GM23338 (cell line): ENCODE measurements at regions not wholly inside any gene's neighbourhood (a gene's known extent, or its start where the extent isn't known, plus 50 kb on each side); places are given as distances from the start of the nearest gene placed in this dataset.

ENCODE experiments used
- ATAC-seq: fragments of 200-7000 bp; cut with Tn5 transposase; 3 replicates; pipeline ENCODE4 v1.9.1; 2020
- DNase-seq: peaks from one replicate; pipeline ENCODE4 v3.0.0-alpha.2; 2015; ENCODE audit warnings: low spot score
- H2AFZ ChIP-seq: fragments of 200-600 bp; sonication (generic); 2 replicates; pipeline ENCODE4 v1.8.0; 2016; ENCODE audit warnings: antibody characterized with exemption, mild to moderate bottlenecking, moderate library complexity
- H3F3A ChIP-seq: fragments of 200-600 bp; sonication (generic); replicated peaks from 2 replicates; pipeline ENCODE4 v1.8.0; 2017; ENCODE audit warnings: antibody characterized with exemption, mixed run types, low read depth
- H3K27ac ChIP-seq: fragments of 200-600 bp; sonication (generic); 2 replicates; pipeline ENCODE4 v1.6.1; 2016; ENCODE audit warnings: low read depth
- H3K27me3 ChIP-seq: fragments of 200-600 bp; sonication (generic); 2 replicates; pipeline ENCODE4 v1.8.0; 2016; ENCODE audit warnings: mild to moderate bottlenecking, mixed run types, moderate library complexity; ENCODE audit not compliant: insufficient read depth
- H3K36me3 ChIP-seq: fragments of 200-600 bp; sonication (generic); 2 replicates; pipeline ENCODE4 v1.8.0; 2016; ENCODE audit warnings: mild to moderate bottlenecking; ENCODE audit not compliant: insufficient read depth
- H3K4me1 ChIP-seq: fragments of 200-600 bp; sonication (generic); 2 replicates; pipeline ENCODE4 v1.8.0; 2016; ENCODE audit warnings: mild to moderate bottlenecking, moderate library complexity; ENCODE audit not compliant: insufficient read depth
- H3K4me2 ChIP-seq: fragments of 200-600 bp; sonication (generic); 2 replicates; pipeline ENCODE4 v1.7.1; 2017; ENCODE audit warnings: mixed run types
- H3K4me3 ChIP-seq: fragments of 200-600 bp; sonication (generic); 2 replicates; pipeline ENCODE4 v1.6.1; 2016; ENCODE audit warnings: mixed run types
- H3K79me2 ChIP-seq: fragments of 200-600 bp; sonication (generic); replicated peaks from 2 replicates; pipeline ENCODE4 v1.8.0; 2017; ENCODE audit warnings: mild to moderate bottlenecking; ENCODE audit not compliant: insufficient read depth
- H3K9me2 ChIP-seq: fragments of 200-600 bp; sonication (generic); 2 replicates; pipeline ENCODE4 v1.8.0; 2017; ENCODE audit not compliant: insufficient read depth
- H4K20me1 ChIP-seq: fragments of 200-600 bp; sonication (generic); replicated peaks from 2 replicates; pipeline ENCODE4 v1.8.0; 2017; ENCODE audit warnings: mild to moderate bottlenecking; ENCODE audit not compliant: insufficient read depth
- H3K27ac Mint-ChIP-seq: 2 replicates; pipeline ENCODE4 v1.8.0; 2020; ENCODE audit warnings: inconsistent platforms, mild to moderate bottlenecking, moderate library complexity, mixed read lengths
- H3K27me3 Mint-ChIP-seq: 3 replicates; pipeline ENCODE4 v1.8.0; 2022; ENCODE audit warnings: low read depth, mild to moderate bottlenecking, moderate library complexity, mixed read lengths, inconsistent platforms; ENCODE audit not compliant: insufficient read depth, poor library complexity
- H3K36me3 Mint-ChIP-seq: 3 replicates; pipeline ENCODE4 v1.8.0; 2021; ENCODE audit warnings: low read depth, mild to moderate bottlenecking, inconsistent platforms, moderate library complexity, mixed read lengths
- H3K4me1 Mint-ChIP-seq: 3 replicates; pipeline ENCODE4 v1.8.0; 2020; ENCODE audit warnings: mild to moderate bottlenecking, inconsistent platforms, mixed read lengths
- H3K4me3 Mint-ChIP-seq: 3 replicates; pipeline ENCODE4 v1.8.0; 2021; ENCODE audit warnings: moderate library complexity, mild to moderate bottlenecking, inconsistent platforms, mixed read lengths
- H3K9me3 Mint-ChIP-seq: 3 replicates; pipeline ENCODE4 v1.8.0; 2020; ENCODE audit warnings: moderate library complexity, mild to moderate bottlenecking, inconsistent platforms, mixed read lengths
- ETS1 ChIP-seq: IDR thresholded peaks from 2 replicates; pipeline ENCODE4 v1.6.1; 2016; ENCODE audit warnings: antibody characterized with exemption
- EZH2 ChIP-seq: fragments of 200-600 bp; sonication (generic); IDR thresholded peaks from one replicate; pipeline ENCODE4 v1.8.0; 2017; ENCODE audit warnings: antibody characterized with exemption, mild to moderate bottlenecking, low read depth; ENCODE audit not compliant: unreplicated experiment
- EZH2phosphoT487 ChIP-seq: fragments of 200-600 bp; sonication (generic); IDR thresholded peaks from one replicate; pipeline ENCODE4 v1.8.1; 2018; ENCODE audit warnings: antibody characterized with exemption; ENCODE audit not compliant: unreplicated experiment
- JUNB ChIP-seq: IDR thresholded peaks from one replicate; pipeline ENCODE4 v1.6.1; 2016; ENCODE audit warnings: antibody characterized with exemption; ENCODE audit not compliant: unreplicated experiment
- POLR2AphosphoS5 ChIP-seq: IDR thresholded peaks from 2 replicates; pipeline ENCODE4 v1.6.1; 2016; ENCODE audit warnings: antibody characterized with exemption, low read depth
- STAT1 ChIP-seq: IDR thresholded peaks from one replicate; pipeline ENCODE4 v1.6.1; 2016; ENCODE audit warnings: antibody characterized with exemption; ENCODE audit not compliant: unreplicated experiment
- TF ChIP-seq, protein P1 (sequence below): fragments of 250-450 bp; sonication (Bioruptor Pico); IDR thresholded peaks from 2 replicates; pipeline ENCODE4 v1.5.0; 2020; ENCODE audit warnings: mild to moderate bottlenecking, moderate library complexity
- TF ChIP-seq, protein P2 (sequence below), 2 experiments: fragments of 200-600 bp in 1 of 2; sonication (generic) in 1 of 2; conservative IDR thresholded peaks; 2 replicates each; pipeline versions ENCODE4 v1.5.1 to v1.6.1; 2016 to 2017; ENCODE audit warnings: antibody characterized with exemption in 2 of 2, low read depth in 2 of 2, mild to moderate bottlenecking in 2 of 2, moderate library complexity in 1 of 2
- TF ChIP-seq, protein P3 (sequence below): IDR thresholded peaks from one replicate; pipeline ENCODE4 v1.6.1; 2018; ENCODE audit warnings: antibody characterized with exemption; ENCODE audit not compliant: unreplicated experiment

DNA sequence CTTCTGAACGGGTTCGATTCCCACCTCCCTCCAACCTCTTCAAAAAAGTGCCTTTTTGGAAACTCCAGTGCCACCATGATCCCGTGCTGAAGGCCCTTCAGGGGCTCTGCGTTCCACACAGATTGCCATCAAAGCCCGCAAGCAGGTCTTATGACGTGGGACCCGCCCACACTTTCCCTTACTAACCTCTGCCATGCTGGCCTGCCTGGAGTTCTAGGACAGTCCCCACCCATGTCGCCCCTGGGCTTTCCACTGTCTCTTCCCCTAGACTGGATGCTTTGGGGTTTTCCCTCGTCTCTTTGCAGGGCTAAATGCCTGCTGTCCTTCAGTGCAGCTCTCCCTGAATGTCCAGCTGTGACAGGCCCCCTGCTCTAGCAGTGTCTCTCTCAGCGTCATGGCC lies 313.7 kb upstream of the ATP10A start:
- Mint-ChIP-seq H3K27me3 (peaks cover 4% of the 10 kb centered on the region), H3K27ac (no peak overlapping the region)

DNA sequence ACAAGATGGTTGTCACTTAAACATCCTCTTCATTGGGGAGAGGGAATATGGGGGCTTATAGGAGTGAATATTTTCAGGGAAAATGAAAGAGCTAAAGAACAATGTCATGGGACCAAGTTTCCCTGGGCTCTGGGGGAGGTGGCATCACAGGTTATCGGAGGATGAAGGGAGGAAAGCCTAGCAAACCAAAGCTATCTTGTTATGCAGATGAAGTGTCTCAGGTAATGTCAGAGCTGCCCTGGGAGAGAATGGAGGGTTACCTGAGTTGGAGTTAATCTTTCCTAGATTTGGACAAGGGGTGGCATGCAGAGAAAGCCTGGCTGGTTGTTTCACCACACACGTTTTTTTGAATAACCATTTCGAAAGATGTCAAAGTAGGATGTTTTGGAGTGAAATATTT lies 308.1 kb upstream of the ATP10A start:
- H2AFZ ChIP-seq, result peak overlapping the region; percentile 86; the same call in 1 of the 2 replicates
- H3K4me1 Mint-ChIP-seq, result peaks cover 27% of the 10 kb centered on the region
- H3K4me3 ChIP-seq, result no peak overlapping the region
- no peaks in the 10 kb centered on the region for H4K20me1 ChIP-seq
- no peak overlapping the region for H3K27ac ChIP-seq
- DNase-seq, result peak; percentile 17
- H3K4me3 Mint-ChIP-seq, result no peak overlapping the region
- peak; percentile 79 for ATAC-seq
- H3K27me3 Mint-ChIP-seq, result peaks cover 6% of the 10 kb centered on the region
- no peaks in the 10 kb centered on the region for H3K36me3 ChIP-seq
- H3K9me3 Mint-ChIP-seq, result no peaks in the 10 kb centered on the region
- no peaks in the 10 kb centered on the region for H3K27me3 ChIP-seq
- no peaks in the 10 kb centered on the region for H3K9me2 ChIP-seq
- no peaks in the 10 kb centered on the region for H3F3A ChIP-seq
- H3K36me3 Mint-ChIP-seq, result no peaks in the 10 kb centered on the region
- no peaks in the 10 kb centered on the region for H3K79me2 ChIP-seq
- H3K27ac Mint-ChIP-seq, result no peak overlapping the region
- H3K4me2 ChIP-seq, result peak overlapping the region; percentile 12; the same call in 1 of the 2 replicates
- peaks cover 11% of the 10 kb centered on the region for H3K4me1 ChIP-seq
- TF ChIP-seq POLR2AphosphoS5 (no peak), ETS1 (no peak), EZH2phosphoT487 (no peak), STAT1 (no peak), EZH2 (no peak), JUNB (no peak)
- TF ChIP-seq, protein P1, sequence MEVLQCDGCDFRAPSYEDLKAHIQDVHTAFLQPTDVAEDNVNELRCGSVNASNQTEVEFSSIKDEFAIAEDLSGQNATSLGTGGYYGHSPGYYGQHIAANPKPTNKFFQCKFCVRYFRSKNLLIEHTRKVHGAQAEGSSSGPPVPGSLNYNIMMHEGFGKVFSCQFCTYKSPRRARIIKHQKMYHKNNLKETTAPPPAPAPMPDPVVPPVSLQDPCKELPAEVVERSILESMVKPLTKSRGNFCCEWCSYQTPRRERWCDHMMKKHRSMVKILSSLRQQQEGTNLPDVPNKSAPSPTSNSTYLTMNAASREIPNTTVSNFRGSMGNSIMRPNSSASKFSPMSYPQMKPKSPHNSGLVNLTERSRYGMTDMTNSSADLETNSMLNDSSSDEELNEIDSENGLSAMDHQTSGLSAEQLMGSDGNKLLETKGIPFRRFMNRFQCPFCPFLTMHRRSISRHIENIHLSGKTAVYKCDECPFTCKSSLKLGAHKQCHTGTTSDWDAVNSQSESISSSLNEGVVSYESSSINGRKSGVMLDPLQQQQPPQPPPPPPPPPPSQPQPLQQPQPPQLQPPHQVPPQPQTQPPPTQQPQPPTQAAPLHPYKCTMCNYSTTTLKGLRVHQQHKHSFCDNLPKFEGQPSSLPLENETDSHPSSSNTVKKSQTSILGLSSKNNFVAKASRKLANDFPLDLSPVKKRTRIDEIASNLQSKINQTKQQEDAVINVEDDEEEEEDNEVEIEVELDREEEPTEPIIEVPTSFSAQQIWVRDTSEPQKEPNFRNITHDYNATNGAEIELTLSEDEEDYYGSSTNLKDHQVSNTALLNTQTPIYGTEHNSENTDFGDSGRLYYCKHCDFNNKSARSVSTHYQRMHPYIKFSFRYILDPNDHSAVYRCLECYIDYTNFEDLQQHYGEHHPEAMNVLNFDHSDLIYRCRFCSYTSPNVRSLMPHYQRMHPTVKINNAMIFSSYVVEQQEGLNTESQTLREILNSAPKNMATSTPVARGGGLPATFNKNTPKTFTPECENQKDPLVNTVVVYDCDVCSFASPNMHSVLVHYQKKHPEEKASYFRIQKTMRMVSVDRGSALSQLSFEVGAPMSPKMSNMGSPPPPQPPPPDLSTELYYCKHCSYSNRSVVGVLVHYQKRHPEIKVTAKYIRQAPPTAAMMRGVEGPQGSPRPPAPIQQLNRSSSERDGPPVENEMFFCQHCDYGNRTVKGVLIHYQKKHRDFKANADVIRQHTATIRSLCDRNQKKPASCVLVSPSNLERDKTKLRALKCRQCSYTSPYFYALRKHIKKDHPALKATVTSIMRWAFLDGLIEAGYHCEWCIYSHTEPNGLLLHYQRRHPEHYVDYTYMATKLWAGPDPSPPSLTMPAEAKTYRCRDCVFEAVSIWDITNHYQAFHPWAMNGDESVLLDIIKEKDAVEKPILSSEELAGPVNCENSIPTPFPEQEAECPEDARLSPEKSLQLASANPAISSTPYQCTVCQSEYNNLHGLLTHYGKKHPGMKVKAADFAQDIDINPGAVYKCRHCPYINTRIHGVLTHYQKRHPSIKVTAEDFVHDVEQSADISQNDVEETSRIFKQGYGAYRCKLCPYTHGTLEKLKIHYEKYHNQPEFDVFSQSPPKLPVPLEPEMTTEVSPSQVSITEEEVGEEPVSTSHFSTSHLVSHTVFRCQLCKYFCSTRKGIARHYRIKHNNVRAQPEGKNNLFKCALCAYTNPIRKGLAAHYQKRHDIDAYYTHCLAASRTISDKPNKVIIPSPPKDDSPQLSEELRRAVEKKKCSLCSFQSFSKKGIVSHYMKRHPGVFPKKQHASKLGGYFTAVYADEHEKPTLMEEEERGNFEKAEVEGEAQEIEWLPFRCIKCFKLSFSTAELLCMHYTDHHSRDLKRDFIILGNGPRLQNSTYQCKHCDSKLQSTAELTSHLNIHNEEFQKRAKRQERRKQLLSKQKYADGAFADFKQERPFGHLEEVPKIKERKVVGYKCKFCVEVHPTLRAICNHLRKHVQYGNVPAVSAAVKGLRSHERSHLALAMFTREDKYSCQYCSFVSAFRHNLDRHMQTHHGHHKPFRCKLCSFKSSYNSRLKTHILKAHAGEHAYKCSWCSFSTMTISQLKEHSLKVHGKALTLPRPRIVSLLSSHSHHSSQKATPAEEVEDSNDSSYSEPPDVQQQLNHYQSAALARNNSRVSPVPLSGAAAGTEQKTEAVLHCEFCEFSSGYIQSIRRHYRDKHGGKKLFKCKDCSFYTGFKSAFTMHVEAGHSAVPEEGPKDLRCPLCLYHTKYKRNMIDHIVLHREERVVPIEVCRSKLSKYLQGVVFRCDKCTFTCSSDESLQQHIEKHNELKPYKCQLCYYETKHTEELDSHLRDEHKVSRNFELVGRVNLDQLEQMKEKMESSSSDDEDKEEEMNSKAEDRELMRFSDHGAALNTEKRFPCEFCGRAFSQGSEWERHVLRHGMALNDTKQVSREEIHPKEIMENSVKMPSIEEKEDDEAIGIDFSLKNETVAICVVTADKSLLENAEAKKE (CRISPR knock-in tag), result no peak
- TF ChIP-seq, protein P2, sequence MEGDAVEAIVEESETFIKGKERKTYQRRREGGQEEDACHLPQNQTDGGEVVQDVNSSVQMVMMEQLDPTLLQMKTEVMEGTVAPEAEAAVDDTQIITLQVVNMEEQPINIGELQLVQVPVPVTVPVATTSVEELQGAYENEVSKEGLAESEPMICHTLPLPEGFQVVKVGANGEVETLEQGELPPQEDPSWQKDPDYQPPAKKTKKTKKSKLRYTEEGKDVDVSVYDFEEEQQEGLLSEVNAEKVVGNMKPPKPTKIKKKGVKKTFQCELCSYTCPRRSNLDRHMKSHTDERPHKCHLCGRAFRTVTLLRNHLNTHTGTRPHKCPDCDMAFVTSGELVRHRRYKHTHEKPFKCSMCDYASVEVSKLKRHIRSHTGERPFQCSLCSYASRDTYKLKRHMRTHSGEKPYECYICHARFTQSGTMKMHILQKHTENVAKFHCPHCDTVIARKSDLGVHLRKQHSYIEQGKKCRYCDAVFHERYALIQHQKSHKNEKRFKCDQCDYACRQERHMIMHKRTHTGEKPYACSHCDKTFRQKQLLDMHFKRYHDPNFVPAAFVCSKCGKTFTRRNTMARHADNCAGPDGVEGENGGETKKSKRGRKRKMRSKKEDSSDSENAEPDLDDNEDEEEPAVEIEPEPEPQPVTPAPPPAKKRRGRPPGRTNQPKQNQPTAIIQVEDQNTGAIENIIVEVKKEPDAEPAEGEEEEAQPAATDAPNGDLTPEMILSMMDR (conservative IDR thresholded peaks at IDR 0.05; ENCODE audit: low read depth in 2 of 2), result no peak
- TF ChIP-seq, protein P3, sequence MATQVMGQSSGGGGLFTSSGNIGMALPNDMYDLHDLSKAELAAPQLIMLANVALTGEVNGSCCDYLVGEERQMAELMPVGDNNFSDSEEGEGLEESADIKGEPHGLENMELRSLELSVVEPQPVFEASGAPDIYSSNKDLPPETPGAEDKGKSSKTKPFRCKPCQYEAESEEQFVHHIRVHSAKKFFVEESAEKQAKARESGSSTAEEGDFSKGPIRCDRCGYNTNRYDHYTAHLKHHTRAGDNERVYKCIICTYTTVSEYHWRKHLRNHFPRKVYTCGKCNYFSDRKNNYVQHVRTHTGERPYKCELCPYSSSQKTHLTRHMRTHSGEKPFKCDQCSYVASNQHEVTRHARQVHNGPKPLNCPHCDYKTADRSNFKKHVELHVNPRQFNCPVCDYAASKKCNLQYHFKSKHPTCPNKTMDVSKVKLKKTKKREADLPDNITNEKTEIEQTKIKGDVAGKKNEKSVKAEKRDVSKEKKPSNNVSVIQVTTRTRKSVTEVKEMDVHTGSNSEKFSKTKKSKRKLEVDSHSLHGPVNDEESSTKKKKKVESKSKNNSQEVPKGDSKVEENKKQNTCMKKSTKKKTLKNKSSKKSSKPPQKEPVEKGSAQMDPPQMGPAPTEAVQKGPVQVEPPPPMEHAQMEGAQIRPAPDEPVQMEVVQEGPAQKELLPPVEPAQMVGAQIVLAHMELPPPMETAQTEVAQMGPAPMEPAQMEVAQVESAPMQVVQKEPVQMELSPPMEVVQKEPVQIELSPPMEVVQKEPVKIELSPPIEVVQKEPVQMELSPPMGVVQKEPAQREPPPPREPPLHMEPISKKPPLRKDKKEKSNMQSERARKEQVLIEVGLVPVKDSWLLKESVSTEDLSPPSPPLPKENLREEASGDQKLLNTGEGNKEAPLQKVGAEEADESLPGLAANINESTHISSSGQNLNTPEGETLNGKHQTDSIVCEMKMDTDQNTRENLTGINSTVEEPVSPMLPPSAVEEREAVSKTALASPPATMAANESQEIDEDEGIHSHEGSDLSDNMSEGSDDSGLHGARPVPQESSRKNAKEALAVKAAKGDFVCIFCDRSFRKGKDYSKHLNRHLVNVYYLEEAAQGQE, result no peak

More for the DNA sequence above, 313.7 kb upstream of the ATP10A start:
- DNase-seq, result no peak
- no peaks in the 10 kb centered on the region for H3F3A ChIP-seq
- H4K20me1 ChIP-seq, result no peaks in the 10 kb centered on the region
- ATAC-seq, result no peak
- H3K36me3 Mint-ChIP-seq, result no peaks in the 10 kb centered on the region
- no peak for TF ChIP-seq JUNB
- no peaks in the 10 kb centered on the region for H3K9me2 ChIP-seq
- no peaks in the 10 kb centered on the region for H3K27me3 ChIP-seq
- no peaks in the 10 kb centered on the region for H3K36me3 ChIP-seq
- no peaks in the 10 kb centered on the region for H3K79me2 ChIP-seq
- H3K4me3 Mint-ChIP-seq, result no peak overlapping the region
- no peak overlapping the region for H3K4me2 ChIP-seq
- peaks cover 23% of the 10 kb centered on the region for H3K4me1 Mint-ChIP-seq
- H3K4me1 ChIP-seq, result 0 out of 2 replicates have a peak, but pooled peaks cover under 1% of the 10 kb centered on the region
- no peaks in the 10 kb centered on the region for H3K9me3 Mint-ChIP-seq
- H2AFZ ChIP-seq, result no peak overlapping the region
- no peak overlapping the region for H3K27ac ChIP-seq
- H3K4me3 ChIP-seq, result no peak overlapping the region
